NT2/D1 (cell line): ENCODE measurements at regions not wholly inside any gene's neighbourhood (a gene's known extent, or its start where the extent isn't known, plus 50 kb on each side); places are given as distances from the start of the nearest gene placed in this dataset.

Experiments
- DNase-seq: peaks from one replicate; pipeline ENCODE4 v3.0.0-alpha.2; 2011; ENCODE audit warnings: low read depth, low spot score
- H3K27me3 ChIP-seq: 2 replicates; pipeline ENCODE4 v1.6.0; 2011; ENCODE audit warnings: mild to moderate bottlenecking; ENCODE audit not compliant: insufficient read length, insufficient read depth
- H3K36me3 ChIP-seq: 2 replicates; pipeline ENCODE4 v1.6.1; 2011; ENCODE audit warnings: mild to moderate bottlenecking, low read length, mixed read lengths; ENCODE audit not compliant: insufficient read depth, insufficient read length
- H3K4me1 ChIP-seq: 2 replicates; pipeline ENCODE4 v1.5.1; 2011; ENCODE audit not compliant: insufficient read depth, insufficient read length
- H3K4me3 ChIP-seq: 2 replicates; pipeline ENCODE4 v1.5.1; 2011; ENCODE audit warnings: low read depth; ENCODE audit not compliant: insufficient read length
- H3K9ac ChIP-seq: 2 replicates; pipeline ENCODE4 v1.6.0; 2011; ENCODE audit warnings: low read depth; ENCODE audit not compliant: insufficient read length
- H3K9me3 ChIP-seq: 2 replicates; pipeline ENCODE4 v1.5.1; 2011; ENCODE audit warnings: mild to moderate bottlenecking, low read length; ENCODE audit not compliant: insufficient read depth
- SUZ12 ChIP-seq: IDR thresholded peaks from 2 replicates; pipeline ENCODE4 v1.6.1; 2011; ENCODE audit not compliant: insufficient read length, insufficient read depth; ENCODE audit errors: extremely low read depth
- YY1 ChIP-seq: IDR thresholded peaks from 2 replicates; pipeline ENCODE4 v1.6.1; 2011; ENCODE audit not compliant: insufficient read length, insufficient read depth
- ZNF274 ChIP-seq: IDR thresholded peaks from 2 replicates; pipeline ENCODE4 v1.6.1; 2011; ENCODE audit warnings: mild to moderate bottlenecking, low read depth, low read length

GRCh38 chr6:11431455-11431937, 106.1 kb upstream of the TMEM170B start:
- Histone ChIP-seq H3K9ac (no peak overlapping the region), H3K9me3 (0 out of 2 replicates have a peak, but pooled peaks cover 2% of the 10 kb centered on the region), H3K36me3 (no peaks in the 10 kb centered on the region), H3K27me3 (no peaks in the 10 kb centered on the region), H3K4me1 (peaks cover 4% of the 10 kb centered on the region), H3K4me3 (no peak overlapping the region)
- no peak for DNase-seq
- TF ChIP-seq ZNF274 (no peak), SUZ12 (no peak), YY1 (no peak)

DNA sequence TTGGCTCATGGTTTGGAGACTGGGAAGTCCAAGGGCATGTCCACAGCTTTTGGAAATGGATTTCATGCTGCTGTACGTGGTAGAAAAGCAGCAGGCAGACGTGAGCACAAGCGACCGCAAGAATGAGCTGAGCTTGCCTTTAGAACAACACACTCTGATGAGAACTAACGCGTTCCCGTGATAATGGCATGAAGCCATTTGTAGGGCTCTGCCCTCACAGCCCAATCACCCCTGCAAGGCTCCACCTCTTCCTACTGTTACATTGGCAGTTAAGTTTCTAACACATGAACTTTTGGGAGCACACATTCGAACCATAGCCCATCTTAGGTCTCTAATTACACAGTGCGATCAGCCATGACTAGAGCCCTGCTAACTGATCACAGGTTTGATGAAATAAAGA, 107.5 kb upstream of the TMEM170B start:
- Histone ChIP-seq H3K4me1 (peaks cover 10% of the 10 kb centered on the region), H3K27me3 (no peaks in the 10 kb centered on the region), H3K9me3 (no peaks in the 10 kb centered on the region), H3K9ac (no peak overlapping the region), H3K36me3 (no peaks in the 10 kb centered on the region), H3K4me3 (no peak overlapping the region)
- no peak for TF ChIP-seq YY1
- TF ChIP-seq ZNF274: no peak
- TF ChIP-seq SUZ12: no peak
- no peak for DNase-seq

DNA sequence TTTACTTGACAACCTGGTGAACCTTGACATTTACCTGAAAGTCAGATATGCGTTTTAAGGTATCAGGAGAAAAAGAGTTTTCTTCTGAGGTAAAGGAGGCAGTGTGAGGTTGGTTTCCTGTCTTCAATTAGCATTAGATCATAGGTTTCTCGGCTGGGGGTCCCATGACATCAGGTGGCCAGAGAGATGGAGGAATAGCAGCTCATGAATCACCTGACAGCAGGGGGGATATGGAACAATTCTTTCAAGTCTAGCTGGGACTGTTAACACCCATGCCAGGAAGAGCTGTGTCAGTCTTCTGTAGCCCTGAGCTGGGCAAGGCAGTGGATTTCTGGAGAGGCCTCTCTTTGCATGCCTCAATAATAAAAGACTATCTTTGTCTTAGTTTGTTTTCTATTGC, 108.0 kb upstream of the TMEM170B start:
- Histone ChIP-seq H3K9ac (no peak overlapping the region), H3K9me3 (no peaks in the 10 kb centered on the region), H3K36me3 (no peaks in the 10 kb centered on the region), H3K4me1 (peaks cover 11% of the 10 kb centered on the region), H3K4me3 (no peak overlapping the region), H3K27me3 (no peaks in the 10 kb centered on the region)
- TF ChIP-seq YY1: no peak
- TF ChIP-seq SUZ12: no peak
- no peak for TF ChIP-seq ZNF274
- peak; percentile 35 for DNase-seq

- peaks cover 12% of the 10 kb centered on the region for H3K4me1 ChIP-seq
These were observed 108.7 kb upstream of the TMEM170B start for GRCh38 chr6:11428895-11429294.

DNA sequence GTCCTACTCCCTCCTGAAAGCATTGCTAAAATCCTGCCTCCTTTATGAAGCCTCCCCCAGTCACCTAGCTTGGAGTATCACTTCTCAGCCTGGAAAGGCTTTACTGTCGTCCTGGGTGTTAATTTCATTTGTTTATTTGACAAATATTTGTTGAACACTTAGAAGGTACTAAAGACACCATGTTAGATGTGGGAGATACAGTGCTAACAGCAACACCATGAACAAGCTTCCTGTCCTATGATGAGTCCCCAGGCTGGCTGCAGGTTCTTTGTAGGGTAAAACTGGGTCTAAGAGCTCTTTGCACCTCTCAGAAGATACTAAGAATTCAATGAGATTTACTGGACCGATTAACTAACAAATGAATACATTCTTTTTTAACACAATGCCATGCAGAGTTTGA, 109.2 kb upstream of the TMEM170B start:
- TF ChIP-seq ZNF274: no peak
- no peak for TF ChIP-seq YY1
- TF ChIP-seq SUZ12: no peak
- no peaks in the 10 kb centered on the region for H3K36me3 ChIP-seq
- no peaks in the 10 kb centered on the region for H3K9me3 ChIP-seq
- H3K4me1 ChIP-seq: peaks cover 12% of the 10 kb centered on the region
- H3K27me3 ChIP-seq: no peaks in the 10 kb centered on the region
- DNase-seq: no peak
- H3K4me3 ChIP-seq: no peak overlapping the region
- H3K9ac ChIP-seq: no peak overlapping the region

More at GRCh38 chr6:11428895-11429294, 108.7 kb upstream of the TMEM170B start:
- H3K27me3 ChIP-seq: no peaks in the 10 kb centered on the region
- H3K4me3 ChIP-seq: no peak overlapping the region
- TF ChIP-seq YY1 (no peak), SUZ12 (no peak), ZNF274 (no peak)
- no peaks in the 10 kb centered on the region for H3K9me3 ChIP-seq
- DNase-seq: peak; percentile 22
- no peaks in the 10 kb centered on the region for H3K36me3 ChIP-seq
- H3K9ac ChIP-seq: no peak overlapping the region

DNA sequence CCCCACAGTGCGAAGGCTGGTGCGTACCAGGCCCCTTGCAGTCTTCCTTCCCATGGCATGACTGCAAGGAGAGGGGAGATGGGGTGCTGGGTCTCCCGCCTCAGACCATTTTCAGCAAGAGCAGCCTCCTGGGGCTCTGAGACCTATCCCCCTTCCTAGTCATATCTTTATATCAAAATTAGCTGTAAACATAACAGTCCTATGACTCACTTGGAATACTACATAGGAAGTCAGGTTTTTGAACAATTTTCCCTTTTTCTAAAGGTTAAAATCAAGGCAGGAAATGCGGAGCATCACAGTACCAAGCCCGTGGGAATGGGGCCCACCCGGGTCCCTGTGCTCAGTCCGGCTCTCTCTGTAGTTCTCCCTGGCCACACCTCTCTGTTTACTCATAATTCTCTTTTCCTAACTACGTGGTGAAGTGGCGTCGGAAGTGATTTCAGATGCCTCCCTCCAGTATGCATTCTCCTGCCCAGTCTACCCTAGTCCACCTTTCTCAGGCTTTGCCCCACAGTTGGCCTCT, 109.8 kb upstream of the TMEM170B start:
- H3K27me3 ChIP-seq: no peaks in the 10 kb centered on the region
- no peak overlapping the region for H3K4me3 ChIP-seq
- DNase-seq: no peak
- peaks cover 12% of the 10 kb centered on the region for H3K4me1 ChIP-seq
- no peak for TF ChIP-seq ZNF274
- no peak for TF ChIP-seq YY1
- no peak for TF ChIP-seq SUZ12
- no peak overlapping the region for H3K9ac ChIP-seq
- no peaks in the 10 kb centered on the region for H3K36me3 ChIP-seq
- no peaks in the 10 kb centered on the region for H3K9me3 ChIP-seq

GRCh38 chr6:11427091-11427722, 110.3 kb upstream of the TMEM170B start:
- Histone ChIP-seq H3K9ac (no peak overlapping the region), H3K27me3 (no peaks in the 10 kb centered on the region), H3K9me3 (no peaks in the 10 kb centered on the region), H3K4me1 (peaks cover 12% of the 10 kb centered on the region), H3K36me3 (no peaks in the 10 kb centered on the region), H3K4me3 (no peak overlapping the region)
- DNase-seq: no peak
- TF ChIP-seq ZNF274 (no peak), YY1 (no peak), SUZ12 (no peak)
